ENCODE measurements at regions not wholly inside any gene's neighbourhood (a gene's known extent, or its start where the extent isn't known, plus 50 kb on each side); places are given as distances from the start of the nearest gene placed in this dataset.

GRCh38 chr18:29313312-29313711 is 1136.4 kb upstream of the CDH2 start:
- TF ChIP-seq, protein P1, sequence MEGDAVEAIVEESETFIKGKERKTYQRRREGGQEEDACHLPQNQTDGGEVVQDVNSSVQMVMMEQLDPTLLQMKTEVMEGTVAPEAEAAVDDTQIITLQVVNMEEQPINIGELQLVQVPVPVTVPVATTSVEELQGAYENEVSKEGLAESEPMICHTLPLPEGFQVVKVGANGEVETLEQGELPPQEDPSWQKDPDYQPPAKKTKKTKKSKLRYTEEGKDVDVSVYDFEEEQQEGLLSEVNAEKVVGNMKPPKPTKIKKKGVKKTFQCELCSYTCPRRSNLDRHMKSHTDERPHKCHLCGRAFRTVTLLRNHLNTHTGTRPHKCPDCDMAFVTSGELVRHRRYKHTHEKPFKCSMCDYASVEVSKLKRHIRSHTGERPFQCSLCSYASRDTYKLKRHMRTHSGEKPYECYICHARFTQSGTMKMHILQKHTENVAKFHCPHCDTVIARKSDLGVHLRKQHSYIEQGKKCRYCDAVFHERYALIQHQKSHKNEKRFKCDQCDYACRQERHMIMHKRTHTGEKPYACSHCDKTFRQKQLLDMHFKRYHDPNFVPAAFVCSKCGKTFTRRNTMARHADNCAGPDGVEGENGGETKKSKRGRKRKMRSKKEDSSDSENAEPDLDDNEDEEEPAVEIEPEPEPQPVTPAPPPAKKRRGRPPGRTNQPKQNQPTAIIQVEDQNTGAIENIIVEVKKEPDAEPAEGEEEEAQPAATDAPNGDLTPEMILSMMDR (IDR thresholded peaks at IDR 0.05; ENCODE audit: borderline replicate concordance, extremely low read depth, low read length, poor library complexity, severe bottlenecking): no peak
- TF ChIP-seq EZH2 (IDR thresholded peaks at IDR 0.05; ENCODE audit: borderline replicate concordance, low read depth, low read length, severe bottlenecking): no peak
